HL-60 (cell line): ENCODE measurements at regions not wholly inside any gene's neighbourhood (a gene's known extent, or its start where the extent isn't known, plus 50 kb on each side); places are given as distances from the start of the nearest gene placed in this dataset.

Experiments
- DNase-seq, 2 experiments: peaks; one replicate each; pipeline ENCODE4 v3.0.0-alpha.2; 2010 to 2020; ENCODE audit warnings: low read depth in 1 of 2, low spot score in 1 of 2
- H3K27ac ChIP-seq: fragments of 250-450 bp; sonication (Bioruptor Pico); replicated peaks from 2 replicates; pipeline ENCODE4 v1.5.1; 2020; ENCODE audit warnings: mild to moderate bottlenecking, moderate library complexity
- H3K27me3 ChIP-seq: fragments of 250-450 bp; sonication (Bioruptor Pico); 2 replicates; pipeline ENCODE4 v1.5.1; 2021; ENCODE audit warnings: mild to moderate bottlenecking, moderate library complexity; ENCODE audit not compliant: insufficient read depth, poor library complexity, severe bottlenecking
- H3K4me3 ChIP-seq: replicated peaks from 2 replicates; pipeline ENCODE4 v1.5.1; 2011; ENCODE audit warnings: mild to moderate bottlenecking, control low read depth, low read length; ENCODE audit not compliant: insufficient read depth
- GABPA ChIP-seq: IDR thresholded peaks from 2 replicates; pipeline ENCODE4 v1.6.1; 2012; ENCODE audit warnings: low read depth
- POLR2AphosphoS5 ChIP-seq: IDR thresholded peaks from 2 replicates; pipeline ENCODE4 v1.6.1; 2012; ENCODE audit warnings: low read depth
- REST ChIP-seq: IDR thresholded peaks from 2 replicates; pipeline ENCODE4 v1.6.1; 2012; ENCODE audit warnings: low read depth; ENCODE audit not compliant: insufficient replicate concordance
- SPI1 ChIP-seq: IDR thresholded peaks from 2 replicates; pipeline ENCODE4 v1.6.1; 2012; ENCODE audit warnings: low read depth, mild to moderate bottlenecking, borderline replicate concordance
- TF ChIP-seq, protein P1 (sequence below): IDR thresholded peaks from one replicate; pipeline ENCODE4 v1.5.1; 2011; ENCODE audit warnings: low read length, control low read depth, inconsistent platforms; ENCODE audit not compliant: insufficient read depth

DNA sequence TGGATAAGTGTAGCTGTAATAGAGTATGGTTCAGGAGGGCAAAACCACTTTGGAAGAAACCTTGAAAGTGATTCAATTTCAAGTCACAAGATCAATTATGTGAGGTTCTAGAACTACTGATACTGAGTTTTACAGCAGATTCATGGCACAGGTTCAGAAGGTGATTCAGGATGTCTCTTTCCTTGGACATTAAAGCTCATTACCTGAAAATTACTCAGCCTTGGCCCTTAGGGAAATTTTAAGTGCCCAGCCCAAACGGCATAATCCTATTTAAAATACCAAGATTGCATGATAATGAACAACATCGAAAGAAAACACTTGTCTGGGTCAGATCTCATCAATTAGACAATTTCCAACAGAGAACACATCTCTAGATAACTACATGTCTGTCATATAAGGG is 70.2 kb upstream of the SLC38A2 start:
- Histone ChIP-seq H3K4me3 (no peak overlapping the region), H3K27me3 (no peaks in the 10 kb centered on the region), H3K27ac (no peak overlapping the region)
- TF ChIP-seq SPI1, result no peak
- TF ChIP-seq GABPA, result no peak
- TF ChIP-seq, protein P1, sequence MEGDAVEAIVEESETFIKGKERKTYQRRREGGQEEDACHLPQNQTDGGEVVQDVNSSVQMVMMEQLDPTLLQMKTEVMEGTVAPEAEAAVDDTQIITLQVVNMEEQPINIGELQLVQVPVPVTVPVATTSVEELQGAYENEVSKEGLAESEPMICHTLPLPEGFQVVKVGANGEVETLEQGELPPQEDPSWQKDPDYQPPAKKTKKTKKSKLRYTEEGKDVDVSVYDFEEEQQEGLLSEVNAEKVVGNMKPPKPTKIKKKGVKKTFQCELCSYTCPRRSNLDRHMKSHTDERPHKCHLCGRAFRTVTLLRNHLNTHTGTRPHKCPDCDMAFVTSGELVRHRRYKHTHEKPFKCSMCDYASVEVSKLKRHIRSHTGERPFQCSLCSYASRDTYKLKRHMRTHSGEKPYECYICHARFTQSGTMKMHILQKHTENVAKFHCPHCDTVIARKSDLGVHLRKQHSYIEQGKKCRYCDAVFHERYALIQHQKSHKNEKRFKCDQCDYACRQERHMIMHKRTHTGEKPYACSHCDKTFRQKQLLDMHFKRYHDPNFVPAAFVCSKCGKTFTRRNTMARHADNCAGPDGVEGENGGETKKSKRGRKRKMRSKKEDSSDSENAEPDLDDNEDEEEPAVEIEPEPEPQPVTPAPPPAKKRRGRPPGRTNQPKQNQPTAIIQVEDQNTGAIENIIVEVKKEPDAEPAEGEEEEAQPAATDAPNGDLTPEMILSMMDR, result no peak
- TF ChIP-seq REST, result no peak
- no peak for TF ChIP-seq POLR2AphosphoS5
- DNase-seq, result no peak

DNA sequence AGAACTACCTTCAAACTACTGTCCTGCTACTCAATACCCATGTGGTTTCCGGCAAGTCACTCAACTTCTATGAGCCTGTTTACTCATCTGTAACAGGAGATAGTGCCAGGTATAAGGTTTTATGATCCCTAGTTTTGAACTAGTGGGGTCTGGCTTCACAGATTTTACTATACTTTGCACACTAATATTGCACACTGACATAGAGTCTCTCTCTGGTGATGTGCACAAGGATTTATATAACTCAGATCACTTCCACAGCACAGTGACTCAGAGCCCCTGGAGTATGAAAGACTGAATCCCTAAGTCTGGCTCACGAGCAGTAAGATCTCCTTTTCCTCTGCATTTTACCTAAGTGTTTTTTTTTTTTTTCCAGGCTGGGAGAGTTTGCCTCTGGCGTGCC is 69.7 kb upstream of the SLC38A2 start:
- no peak for DNase-seq
- Histone ChIP-seq H3K4me3 (no peak overlapping the region), H3K27me3 (no peaks in the 10 kb centered on the region), H3K27ac (no peak overlapping the region)
- no peak for TF ChIP-seq POLR2AphosphoS5
- TF ChIP-seq REST, result no peak
- TF ChIP-seq, protein P1, result no peak
- TF ChIP-seq SPI1, result no peak
- TF ChIP-seq GABPA, result no peak

DNA sequence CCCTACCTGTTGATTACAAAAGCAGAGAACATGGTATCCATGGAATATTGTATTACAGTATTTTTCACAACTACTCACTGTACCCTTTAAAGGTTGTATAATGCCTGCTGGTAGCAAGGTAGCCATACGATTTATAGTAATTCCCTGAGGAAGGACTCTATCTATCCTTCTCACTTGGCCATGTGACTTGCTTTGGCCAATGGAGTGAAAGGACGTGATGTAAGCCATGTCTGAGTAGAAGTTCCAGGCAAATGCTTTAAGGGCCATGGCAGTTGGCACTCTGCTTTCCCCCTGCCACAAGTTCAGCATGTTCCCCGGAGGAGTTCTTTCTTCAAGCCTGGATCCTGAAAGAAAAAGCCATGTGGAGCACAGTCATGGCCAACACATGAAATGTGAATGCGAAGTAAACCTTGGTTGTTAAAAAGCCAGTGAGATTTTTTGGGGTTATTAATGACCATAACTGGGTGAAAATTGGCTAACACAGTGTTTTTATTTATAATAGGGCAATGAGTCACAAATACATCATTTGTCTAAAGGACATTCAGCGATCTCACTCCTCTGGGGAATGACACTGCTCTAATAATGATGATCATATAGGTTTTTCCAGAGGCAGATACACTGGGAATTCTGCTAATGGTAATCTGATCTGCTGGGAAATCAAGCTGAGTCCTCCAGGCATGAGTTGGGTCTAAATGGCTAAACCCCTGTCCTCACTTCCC is 67.4 kb upstream of the SLC38A2 start:
- H3K4me3 ChIP-seq, result no peak overlapping the region
- no peak for DNase-seq
- TF ChIP-seq POLR2AphosphoS5 (no peak), SPI1 (no peak), GABPA (no peak), REST (no peak)
- TF ChIP-seq, protein P1, result no peak
- no peak overlapping the region for H3K27ac ChIP-seq
- H3K27me3 ChIP-seq, result no peaks in the 10 kb centered on the region
